PFSK-1 (cell line): ENCODE measurements at regions not wholly inside any gene's neighbourhood (a gene's known extent, or its start where the extent isn't known, plus 50 kb on each side); places are given as distances from the start of the nearest gene placed in this dataset.

Source experiments
- FOXP2 ChIP-seq: optimal IDR thresholded peaks from 2 replicates; pipeline ENCODE3; 2011; ENCODE audit warnings: borderline replicate concordance, control low read depth, inconsistent platforms; ENCODE audit not compliant: insufficient read depth; ENCODE audit errors: extremely low read length, extremely low read depth
- POLR2AphosphoS5 ChIP-seq: IDR thresholded peaks from 2 replicates; pipeline ENCODE4 v1.6.1; 2012; ENCODE audit warnings: low read depth, mild to moderate bottlenecking, control low read depth, low read length, moderate library complexity
- SIN3A ChIP-seq: IDR thresholded peaks from 2 replicates; pipeline ENCODE4 v1.6.1; 2012; ENCODE audit warnings: mild to moderate bottlenecking, low read length, moderate library complexity, borderline replicate concordance; ENCODE audit not compliant: insufficient read depth
- TAF1 ChIP-seq: IDR thresholded peaks from 2 replicates; pipeline ENCODE4 v1.6.1; 2012; ENCODE audit warnings: low read length, control low read depth, borderline replicate concordance; ENCODE audit not compliant: insufficient read depth
- TF ChIP-seq, protein P1 (sequence below), 2 experiments: IDR thresholded peaks; 2 replicates each; pipeline versions ENCODE4 v1.6.1 to v1.8.0; 2011 to 2012; ENCODE audit warnings: low read depth in 2 of 2, low read length in 2 of 2, control low read depth in 1 of 2, inconsistent platforms in 1 of 2, mild to moderate bottlenecking in 1 of 2, moderate library complexity in 1 of 2; ENCODE audit not compliant: insufficient read depth in 1 of 2

GRCh38 chr16:86181526-86181925, 282.6 kb downstream of the IRF8 start:
- TF ChIP-seq SIN3A (no peak), FOXP2 (no peak), TAF1 (no peak), POLR2AphosphoS5 (no peak)
- TF ChIP-seq, protein P1, sequence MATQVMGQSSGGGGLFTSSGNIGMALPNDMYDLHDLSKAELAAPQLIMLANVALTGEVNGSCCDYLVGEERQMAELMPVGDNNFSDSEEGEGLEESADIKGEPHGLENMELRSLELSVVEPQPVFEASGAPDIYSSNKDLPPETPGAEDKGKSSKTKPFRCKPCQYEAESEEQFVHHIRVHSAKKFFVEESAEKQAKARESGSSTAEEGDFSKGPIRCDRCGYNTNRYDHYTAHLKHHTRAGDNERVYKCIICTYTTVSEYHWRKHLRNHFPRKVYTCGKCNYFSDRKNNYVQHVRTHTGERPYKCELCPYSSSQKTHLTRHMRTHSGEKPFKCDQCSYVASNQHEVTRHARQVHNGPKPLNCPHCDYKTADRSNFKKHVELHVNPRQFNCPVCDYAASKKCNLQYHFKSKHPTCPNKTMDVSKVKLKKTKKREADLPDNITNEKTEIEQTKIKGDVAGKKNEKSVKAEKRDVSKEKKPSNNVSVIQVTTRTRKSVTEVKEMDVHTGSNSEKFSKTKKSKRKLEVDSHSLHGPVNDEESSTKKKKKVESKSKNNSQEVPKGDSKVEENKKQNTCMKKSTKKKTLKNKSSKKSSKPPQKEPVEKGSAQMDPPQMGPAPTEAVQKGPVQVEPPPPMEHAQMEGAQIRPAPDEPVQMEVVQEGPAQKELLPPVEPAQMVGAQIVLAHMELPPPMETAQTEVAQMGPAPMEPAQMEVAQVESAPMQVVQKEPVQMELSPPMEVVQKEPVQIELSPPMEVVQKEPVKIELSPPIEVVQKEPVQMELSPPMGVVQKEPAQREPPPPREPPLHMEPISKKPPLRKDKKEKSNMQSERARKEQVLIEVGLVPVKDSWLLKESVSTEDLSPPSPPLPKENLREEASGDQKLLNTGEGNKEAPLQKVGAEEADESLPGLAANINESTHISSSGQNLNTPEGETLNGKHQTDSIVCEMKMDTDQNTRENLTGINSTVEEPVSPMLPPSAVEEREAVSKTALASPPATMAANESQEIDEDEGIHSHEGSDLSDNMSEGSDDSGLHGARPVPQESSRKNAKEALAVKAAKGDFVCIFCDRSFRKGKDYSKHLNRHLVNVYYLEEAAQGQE (IDR thresholded peaks at IDR 0.05; ENCODE audit: insufficient read depth in 1 of 2, low read depth in 2 of 2, low read length in 2 of 2), result no peak

DNA sequence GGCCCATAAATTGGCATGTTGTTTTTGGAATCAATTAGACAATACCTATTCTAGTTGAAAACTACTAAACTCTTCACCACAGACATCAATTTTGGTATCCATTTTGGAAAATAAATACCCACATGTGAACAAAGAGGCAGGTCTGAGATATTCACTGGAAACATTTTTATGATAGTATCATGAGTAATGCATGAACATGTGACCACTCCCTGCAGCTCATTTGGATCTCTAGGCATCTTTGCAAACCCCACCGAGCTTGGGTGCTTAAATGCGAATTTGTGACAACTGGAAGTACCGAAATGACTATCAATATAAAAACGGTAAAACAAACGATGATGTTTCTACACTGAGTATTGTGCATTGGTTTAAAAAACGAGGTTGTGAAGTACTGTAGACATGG, 285.2 kb downstream of the IRF8 start:
- TF ChIP-seq, protein P1 (IDR thresholded peaks at IDR 0.05; ENCODE audit: insufficient read depth in 1 of 2, low read depth in 2 of 2, low read length in 2 of 2), result no peak
- TF ChIP-seq POLR2AphosphoS5 (no peak), SIN3A (no peak), FOXP2 (no peak), TAF1 (no peak)

DNA sequence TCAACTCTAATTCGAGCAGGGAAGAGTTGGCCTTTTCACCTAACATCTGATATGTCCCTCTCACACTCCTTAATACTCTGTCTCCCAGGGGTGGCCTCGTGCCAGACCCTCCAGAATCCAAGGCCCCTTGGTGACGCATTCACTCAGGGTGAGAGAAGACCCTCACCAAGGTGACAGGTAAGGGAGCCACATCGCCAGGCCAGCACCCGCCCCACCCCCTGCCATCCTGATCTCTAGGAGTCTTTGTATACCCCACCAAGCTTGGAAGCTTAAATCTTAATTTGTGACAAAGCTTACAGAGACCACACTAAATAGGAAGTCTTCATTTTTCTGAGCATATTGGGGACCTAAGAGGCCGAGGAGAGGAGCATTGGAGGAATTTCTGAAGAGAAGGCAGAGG, 286.1 kb downstream of the IRF8 start:
- TF ChIP-seq TAF1, result no peak
- TF ChIP-seq SIN3A, result no peak
- TF ChIP-seq POLR2AphosphoS5, result no peak
- TF ChIP-seq FOXP2, result no peak
- TF ChIP-seq, protein P1 (IDR thresholded peaks at IDR 0.05; ENCODE audit: insufficient read depth in 1 of 2, low read depth in 2 of 2, low read length in 2 of 2), result no peak

DNA sequence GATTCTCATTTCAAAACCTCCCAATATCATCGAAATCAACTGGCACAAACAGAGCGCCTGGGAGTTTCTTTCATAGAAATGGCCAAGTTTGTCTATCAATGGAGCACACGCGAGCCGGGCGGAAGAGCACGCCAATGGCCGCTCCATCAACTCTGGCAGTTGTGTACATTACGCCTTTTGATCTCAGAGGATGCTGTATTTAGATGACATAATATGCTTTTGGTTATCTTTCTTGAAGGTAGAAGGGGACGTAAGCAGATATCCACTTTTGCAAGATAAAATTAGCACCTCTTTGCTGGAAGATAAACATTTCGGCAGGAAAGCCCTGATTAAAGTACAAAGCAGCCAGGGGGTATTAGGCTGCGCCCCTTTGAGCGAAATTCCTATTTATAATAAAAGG, 287.4 kb downstream of the IRF8 start:
- TF ChIP-seq SIN3A (no peak), FOXP2 (no peak), POLR2AphosphoS5 (no peak), TAF1 (no peak)
- TF ChIP-seq, protein P1 (IDR thresholded peaks at IDR 0.05; ENCODE audit: insufficient read depth in 1 of 2, low read depth in 2 of 2, low read length in 2 of 2), result no peak

- TF ChIP-seq TAF1 (no peak), FOXP2 (no peak), SIN3A (no peak), POLR2AphosphoS5 (no peak)
- TF ChIP-seq, protein P1 (IDR thresholded peaks at IDR 0.05; ENCODE audit: insufficient read depth in 1 of 2, low read depth in 2 of 2, low read length in 2 of 2), result no peak
These were observed 291.0 kb downstream of the IRF8 start for GRCh38 chr16:86189934-86190333.
